C4-2B (cell line): ENCODE measurements at regions not wholly inside any gene's neighbourhood (a gene's known extent, or its start where the extent isn't known, plus 50 kb on each side); places are given as distances from the start of the nearest gene placed in this dataset.
"Not testable (repeated sequence)": the region's sequence is repeated elsewhere in the genome, so short reads cannot be mapped to it uniquely, and the experiment has no call there.

Experiments
- ZFX ChIP-seq: fragments of 450-650 bp; IDR thresholded peaks from 2 replicates; pipeline ENCODE4 v1.6.1; 2017
- TF ChIP-seq, protein P1 (sequence below): fragments of 450-650 bp; conservative IDR thresholded peaks from 2 replicates; pipeline ENCODE4 v1.5.1; 2017; ENCODE audit warnings: mild to moderate bottlenecking

- TF ChIP-seq, protein P1, sequence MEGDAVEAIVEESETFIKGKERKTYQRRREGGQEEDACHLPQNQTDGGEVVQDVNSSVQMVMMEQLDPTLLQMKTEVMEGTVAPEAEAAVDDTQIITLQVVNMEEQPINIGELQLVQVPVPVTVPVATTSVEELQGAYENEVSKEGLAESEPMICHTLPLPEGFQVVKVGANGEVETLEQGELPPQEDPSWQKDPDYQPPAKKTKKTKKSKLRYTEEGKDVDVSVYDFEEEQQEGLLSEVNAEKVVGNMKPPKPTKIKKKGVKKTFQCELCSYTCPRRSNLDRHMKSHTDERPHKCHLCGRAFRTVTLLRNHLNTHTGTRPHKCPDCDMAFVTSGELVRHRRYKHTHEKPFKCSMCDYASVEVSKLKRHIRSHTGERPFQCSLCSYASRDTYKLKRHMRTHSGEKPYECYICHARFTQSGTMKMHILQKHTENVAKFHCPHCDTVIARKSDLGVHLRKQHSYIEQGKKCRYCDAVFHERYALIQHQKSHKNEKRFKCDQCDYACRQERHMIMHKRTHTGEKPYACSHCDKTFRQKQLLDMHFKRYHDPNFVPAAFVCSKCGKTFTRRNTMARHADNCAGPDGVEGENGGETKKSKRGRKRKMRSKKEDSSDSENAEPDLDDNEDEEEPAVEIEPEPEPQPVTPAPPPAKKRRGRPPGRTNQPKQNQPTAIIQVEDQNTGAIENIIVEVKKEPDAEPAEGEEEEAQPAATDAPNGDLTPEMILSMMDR = not testable (repeated sequence)
- TF ChIP-seq ZFX = not testable (repeated sequence)
These were observed 125.3 kb upstream of the ASB18 start for GRCh38 chr2:236389284-236390216.
